GM13976 (cell line): ENCODE measurements at regions not wholly inside any gene's neighbourhood (a gene's known extent, or its start where the extent isn't known, plus 50 kb on each side); places are given as distances from the start of the nearest gene placed in this dataset.

Experiments
- DNase-seq: peaks from one replicate; pipeline ENCODE4 v3.0.0; 2012; ENCODE audit warnings: low spot score
- CTCF ChIP-seq: IDR thresholded peaks from 2 replicates; pipeline ENCODE4 v1.5.1; 2012; ENCODE audit warnings: borderline replicate concordance, mild to moderate bottlenecking; ENCODE audit not compliant: insufficient read depth; ENCODE audit errors: extremely low read depth, missing control alignments, control extremely low read depth
- in situ Hi-C: fragments of 300-500 bp; cut with MboI; formaldehyde crosslinking; loops from one replicate; pipeline ENCODE4 v1.12.0; 2022; ENCODE audit warnings: low sequenced_read_pairs, mixed read lengths, inconsistent platforms; ENCODE audit not compliant: unreplicated experiment

- in situ Hi-C loops, result no loop called here
- no peak for TF ChIP-seq CTCF
These were observed 1110.2 kb downstream of the GALC start for GRCh38 chr14:86882818-86883217.

DNA sequence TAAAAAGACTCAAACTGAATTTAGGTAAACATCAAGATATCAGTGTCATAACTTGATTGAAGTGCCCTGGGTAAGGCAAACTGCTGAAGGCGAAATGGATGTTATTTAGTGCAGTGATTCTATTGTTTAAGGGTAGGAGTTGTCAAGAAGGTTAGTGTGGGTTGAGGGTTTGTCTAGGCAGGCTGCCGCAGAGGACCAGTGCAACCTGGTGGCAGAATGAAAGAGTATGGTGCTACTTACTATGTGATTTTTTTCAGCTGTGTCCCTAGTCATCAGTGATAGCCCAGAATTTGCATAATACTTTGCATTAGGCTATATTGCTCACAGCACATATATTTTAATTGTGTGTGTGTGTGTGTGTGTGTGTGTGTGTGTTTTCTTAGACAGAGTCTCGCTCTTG lies 1127.0 kb downstream of the GALC start:
- in situ Hi-C loops, result no loop called here
- TF ChIP-seq CTCF, result no peak
- DNase-seq, result no peak

More at GRCh38 chr14:86882818-86883217, 1110.2 kb downstream of the GALC start:
- DNase-seq, result no peak

GRCh38 chr14:86858591-86858990 lies 1134.4 kb downstream of the GALC start:
- in situ Hi-C loops, result no loop called here
- no peak for TF ChIP-seq CTCF
- DNase-seq, result no peak

- DNase-seq, result no peak
- in situ Hi-C loops, result no loop called here
- no peak for TF ChIP-seq CTCF
These were observed 1135.0 kb downstream of the GALC start for GRCh38 chr14:86858031-86858430.

DNA sequence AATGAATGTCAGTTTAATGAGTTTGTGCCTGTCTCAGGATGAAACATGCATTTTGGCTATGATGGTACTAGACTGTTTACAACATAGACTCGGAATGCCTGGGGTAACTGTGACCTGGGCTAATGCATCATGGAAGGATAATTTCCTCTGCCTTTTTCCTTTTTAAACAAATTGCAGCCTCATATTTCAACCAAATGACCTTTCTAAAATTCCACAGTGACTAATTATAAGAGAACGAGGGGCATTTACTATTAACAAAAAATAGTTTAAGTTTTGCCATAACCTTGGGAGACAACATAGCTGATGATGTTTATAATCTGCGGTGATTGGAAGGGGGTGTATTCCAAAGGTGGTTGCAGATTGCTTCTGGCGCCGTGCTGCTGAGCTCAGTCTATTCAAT lies 1140.5 kb downstream of the GALC start:
- no peak for DNase-seq
- in situ Hi-C loops, result no loop called here
- TF ChIP-seq CTCF, result no peak

DNA sequence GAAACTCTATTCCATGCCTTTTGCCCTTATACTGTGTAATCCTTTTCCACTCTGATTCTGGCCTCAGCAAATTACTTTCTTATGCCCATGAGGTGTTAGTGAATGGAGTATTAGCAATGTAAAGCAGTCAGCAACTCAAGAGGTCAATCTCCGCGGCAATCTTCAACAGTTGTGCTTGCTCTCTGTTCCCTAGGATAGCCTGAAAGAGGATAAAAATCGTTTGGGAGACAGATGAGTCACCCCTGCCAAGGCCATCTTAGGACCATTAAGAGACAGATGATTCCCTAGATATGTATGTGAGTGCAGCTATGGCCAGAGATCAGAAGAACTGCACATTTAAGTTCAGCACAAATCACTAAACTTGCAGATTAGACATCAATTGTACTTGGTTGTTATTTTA lies 1145.8 kb downstream of the GALC start:
- in situ Hi-C loops, result no loop called here
- no peak for TF ChIP-seq CTCF
- no peak for DNase-seq

DNA sequence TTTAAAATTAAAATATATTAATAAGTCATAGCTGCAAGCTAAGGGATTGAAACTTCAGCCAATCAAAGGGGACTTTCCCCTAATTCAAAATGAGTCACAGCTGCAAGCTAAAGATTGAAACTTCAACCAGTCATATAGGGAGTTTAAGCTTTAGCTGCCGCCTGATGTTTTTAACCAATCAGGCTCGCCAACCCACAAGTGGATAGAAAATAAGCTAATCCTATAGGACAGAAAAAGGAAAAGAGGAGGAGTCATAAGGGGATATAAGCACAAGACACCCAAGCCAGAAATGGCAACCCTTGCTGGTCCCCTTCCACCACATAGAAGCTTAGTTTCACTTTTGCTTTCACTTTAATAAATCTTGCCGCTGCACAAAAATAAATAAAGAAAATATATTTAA lies 1154.6 kb downstream of the GALC start:
- in situ Hi-C loops, result no loop called here
- DNase-seq, result no peak
- no peak for TF ChIP-seq CTCF
